Colon (tissue), 2 donors: ENCODE measurements at regions not wholly inside any gene's neighbourhood (a gene's known extent, or its start where the extent isn't known, plus 50 kb on each side); places are given as distances from the start of the nearest gene placed in this dataset.
"Not testable (repeated sequence)": the region's sequence is repeated elsewhere in the genome, so short reads cannot be mapped to it uniquely, and the experiment has no call there.

Experiments used
- FAIRE-seq: peaks from 2 replicates; lab custom pipeline; 2012; peaks lifted over from hg19 to GRCh38; lab: Jason Lieb, UNC
- donor health status: control.
- donor health status: control.

DNA sequence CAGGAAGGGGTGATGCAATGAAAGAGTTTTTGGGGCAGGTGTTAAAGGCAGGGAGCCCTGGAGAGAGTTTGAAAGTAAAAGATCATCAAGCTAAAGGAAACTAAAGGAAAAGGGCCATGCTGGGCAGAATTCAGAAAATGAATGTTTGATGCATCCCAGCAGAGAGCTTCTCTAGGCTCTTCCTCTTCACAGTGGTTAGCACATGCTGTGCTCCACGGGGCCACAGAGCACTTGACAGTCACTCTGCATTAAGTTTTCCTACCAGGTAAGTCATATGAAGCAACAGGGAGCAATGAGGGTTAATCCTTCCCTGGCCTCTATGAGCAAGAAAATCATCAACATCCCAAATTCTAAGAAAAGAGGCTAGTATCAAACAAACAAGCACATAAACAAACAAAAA is 895.2 kb downstream of the TRIB2 start:
- FAIRE-seq = no peak

GRCh38 chr2:13616059-13616458 is 899.3 kb downstream of the TRIB2 start:
- no peak for FAIRE-seq

GRCh38 chr2:13616616-13617015 is 899.9 kb downstream of the TRIB2 start:
- no peak for FAIRE-seq

- no peak for FAIRE-seq
Observed at GRCh38 chr2:13628122-13628521, 911.4 kb downstream of the TRIB2 start.

- FAIRE-seq = no peak
Observed at GRCh38 chr2:13638181-13638580, 921.4 kb downstream of the TRIB2 start.

DNA sequence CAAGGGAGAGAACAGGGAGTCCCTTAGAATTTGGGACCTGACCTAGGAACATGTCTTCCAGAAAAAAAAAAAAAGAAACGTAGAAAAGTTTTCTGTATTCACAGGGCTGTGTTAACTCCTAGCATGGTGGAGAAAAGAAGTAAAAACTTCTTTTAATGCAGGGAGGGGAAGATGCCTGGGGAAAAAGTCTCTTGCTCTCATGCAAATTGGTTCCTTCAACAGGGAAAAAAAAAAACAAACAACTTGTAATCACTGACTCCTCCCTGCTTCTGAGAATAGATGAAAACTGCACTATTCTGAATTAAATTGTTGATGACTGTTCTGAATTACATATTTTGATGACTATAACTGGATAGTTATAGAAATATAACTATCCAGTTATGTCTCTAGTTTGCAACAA is 933.2 kb downstream of the TRIB2 start:
- FAIRE-seq = no peak

- FAIRE-seq = no peak
Observed at GRCh38 chr2:13650586-13651180, 933.9 kb downstream of the TRIB2 start.

GRCh38 chr2:13651684-13652131 is 935.0 kb downstream of the TRIB2 start:
- no peak for FAIRE-seq

GRCh38 chr2:13652531-13653313 is 936.0 kb downstream of the TRIB2 start:
- no peak for FAIRE-seq

DNA sequence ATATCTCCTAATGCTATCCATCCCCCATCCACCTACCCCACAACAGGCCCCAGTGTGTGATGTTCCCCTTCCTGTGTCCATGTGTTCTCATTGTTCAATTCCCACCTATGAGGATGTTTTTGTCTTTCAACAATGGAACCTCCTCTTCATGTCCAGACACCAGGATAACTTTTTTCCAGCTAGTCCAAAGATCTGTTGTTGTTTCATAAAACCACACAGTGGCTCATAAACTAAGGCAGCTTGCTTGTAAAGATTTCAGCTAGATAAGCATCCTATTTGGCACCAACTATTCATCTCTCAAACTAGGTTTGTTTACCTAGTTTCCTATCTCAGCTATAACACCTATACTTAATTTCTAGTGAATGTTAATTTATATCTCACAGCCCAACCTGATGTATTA is 937.7 kb downstream of the TRIB2 start:
- FAIRE-seq = no peak

GRCh38 chr2:13660231-13660630 is 943.5 kb downstream of the TRIB2 start:
- no peak for FAIRE-seq

GRCh38 chr2:13662055-13662454 is 945.3 kb downstream of the TRIB2 start:
- no peak for FAIRE-seq

DNA sequence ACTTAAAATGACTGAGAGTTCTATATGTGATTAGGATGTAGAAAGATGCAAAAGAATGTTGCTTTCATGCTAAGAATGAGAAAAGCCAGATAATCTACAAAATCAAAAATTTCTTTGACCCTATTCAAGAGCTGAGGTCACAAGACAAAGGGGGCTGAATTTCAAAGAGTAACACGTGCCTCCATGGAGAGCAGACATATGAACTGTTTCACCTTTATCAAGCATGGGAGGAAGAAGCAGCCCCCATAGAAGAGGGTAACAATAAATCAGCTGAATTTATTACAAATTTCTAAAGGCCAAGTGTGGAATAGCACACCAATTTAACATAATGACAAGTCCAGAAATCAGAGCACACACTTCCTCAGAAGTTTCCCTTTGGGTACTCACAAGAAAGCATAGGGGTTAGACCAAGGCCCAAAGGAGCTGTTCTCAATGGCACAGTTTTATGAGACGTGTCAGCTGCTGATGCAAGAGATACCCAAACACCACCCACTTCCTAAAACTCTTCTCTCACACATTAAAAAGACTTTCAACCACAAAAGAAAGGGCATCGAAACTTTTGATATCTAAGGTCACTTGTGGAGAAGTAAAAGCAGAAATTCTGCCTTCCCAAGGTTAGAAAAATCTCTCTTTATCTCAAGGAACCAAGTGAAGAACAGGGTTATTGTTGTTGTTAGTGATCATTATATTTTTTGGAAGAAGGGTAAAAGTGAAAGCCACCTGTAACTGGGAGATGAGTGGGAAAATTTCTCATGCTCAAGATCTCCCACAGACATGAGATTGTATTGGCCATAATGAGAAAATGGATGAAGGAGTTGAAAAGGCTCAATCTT is 950.1 kb downstream of the TRIB2 start:
- FAIRE-seq = no peak

DNA sequence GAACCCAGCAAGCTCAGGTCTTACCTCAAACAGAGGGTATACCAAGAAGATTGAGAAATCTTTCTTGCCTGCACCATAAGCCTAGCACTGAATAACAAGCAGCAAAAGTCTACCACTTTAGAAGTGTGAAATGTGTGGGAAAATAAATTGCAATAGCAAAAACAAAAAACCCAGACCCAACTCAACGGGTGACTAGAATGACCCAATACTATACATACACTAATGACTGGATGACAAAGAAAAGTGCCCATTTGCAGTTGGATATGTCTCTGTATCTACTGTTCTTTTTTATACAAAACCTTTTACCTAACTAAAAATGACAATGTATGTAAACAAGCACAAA is 950.6 kb downstream of the TRIB2 start:
- FAIRE-seq = no peak

DNA sequence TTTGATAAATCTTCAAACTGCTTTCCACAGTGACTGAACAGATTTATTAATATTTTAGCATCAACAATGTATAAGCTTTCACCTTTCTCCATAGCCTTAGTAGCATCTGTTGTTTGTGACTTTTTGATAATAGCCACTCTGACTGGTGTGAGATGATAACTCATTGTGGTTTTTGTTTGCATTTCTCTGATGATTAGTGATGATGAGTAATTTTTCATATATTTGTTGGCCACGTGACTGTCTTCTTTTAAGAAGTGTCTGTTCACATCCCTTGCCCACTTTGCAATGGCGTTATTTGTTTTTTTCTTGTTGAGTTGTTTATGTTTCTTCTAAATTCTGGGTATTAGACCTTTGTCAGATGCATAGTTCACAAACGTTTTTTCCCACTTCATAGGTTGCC is 952.9 kb downstream of the TRIB2 start:
- no peak for FAIRE-seq

GRCh38 chr2:13673821-13674220 is 957.1 kb downstream of the TRIB2 start:
- FAIRE-seq = not testable (repeated sequence)

DNA sequence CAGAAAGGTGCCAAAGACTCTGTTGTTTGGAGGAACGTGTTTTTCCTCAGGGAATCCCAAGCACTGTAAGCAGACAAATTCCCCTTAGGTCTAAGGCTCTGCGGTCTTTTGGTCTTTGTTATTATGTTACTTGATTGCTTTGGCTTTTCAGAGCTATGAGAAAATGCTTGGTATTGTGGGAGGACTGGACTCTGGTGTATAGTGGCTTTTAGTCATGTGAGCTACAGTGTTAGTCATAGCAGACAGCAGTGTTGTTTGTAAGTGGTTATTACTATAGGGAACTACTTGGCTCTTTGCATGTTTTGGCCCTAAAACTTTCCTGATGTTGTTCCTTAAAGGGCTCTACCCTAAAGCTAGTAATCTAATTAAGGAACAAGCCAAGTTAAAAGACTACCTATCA is 956.2 kb upstream of the LRATD1 start:
- no peak for FAIRE-seq

DNA sequence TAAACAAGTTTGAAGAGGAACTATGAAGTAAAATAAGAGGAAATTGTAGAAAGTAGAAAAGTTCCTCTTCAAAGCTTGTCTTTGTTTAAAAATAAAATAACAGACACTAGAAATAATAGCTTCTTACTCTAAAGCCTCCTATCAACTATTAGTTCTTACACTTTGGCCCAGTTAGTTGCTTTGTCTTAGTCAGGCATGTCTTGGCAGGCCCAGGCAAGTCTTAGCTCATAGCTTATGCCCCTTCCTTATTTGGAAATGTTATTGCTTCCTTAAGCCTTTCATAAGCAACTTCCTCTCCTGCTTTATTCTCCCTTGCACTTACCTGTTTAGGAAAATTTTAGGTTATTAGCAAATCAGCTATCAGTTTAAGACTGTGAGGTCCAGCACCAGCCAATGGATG is 950.6 kb upstream of the LRATD1 start:
- no peak for FAIRE-seq

- no peak for FAIRE-seq
Observed at GRCh38 chr2:13682540-13683272, 949.8 kb upstream of the LRATD1 start.

DNA sequence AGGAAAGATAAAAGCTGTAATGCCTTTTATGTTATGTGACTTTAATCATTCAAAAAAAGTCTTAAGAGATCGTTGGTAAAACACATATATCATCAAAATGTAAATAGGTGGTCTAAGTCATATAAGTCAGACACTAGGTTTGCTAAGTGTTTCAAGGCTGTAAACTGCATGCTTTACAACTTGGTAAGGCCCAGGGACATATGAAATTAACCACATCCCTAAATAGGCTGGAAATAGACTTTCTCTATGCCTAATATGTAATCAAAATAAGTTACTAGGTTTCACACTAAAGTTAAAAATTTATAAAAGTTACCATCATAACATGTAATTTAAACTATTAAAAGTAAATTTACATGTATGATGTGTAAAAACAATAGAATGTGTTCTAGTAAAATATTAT is 946.3 kb upstream of the LRATD1 start:
- FAIRE-seq = no peak

- FAIRE-seq = no peak
Observed at GRCh38 chr2:13694673-13695072, 937.8 kb upstream of the LRATD1 start.

DNA sequence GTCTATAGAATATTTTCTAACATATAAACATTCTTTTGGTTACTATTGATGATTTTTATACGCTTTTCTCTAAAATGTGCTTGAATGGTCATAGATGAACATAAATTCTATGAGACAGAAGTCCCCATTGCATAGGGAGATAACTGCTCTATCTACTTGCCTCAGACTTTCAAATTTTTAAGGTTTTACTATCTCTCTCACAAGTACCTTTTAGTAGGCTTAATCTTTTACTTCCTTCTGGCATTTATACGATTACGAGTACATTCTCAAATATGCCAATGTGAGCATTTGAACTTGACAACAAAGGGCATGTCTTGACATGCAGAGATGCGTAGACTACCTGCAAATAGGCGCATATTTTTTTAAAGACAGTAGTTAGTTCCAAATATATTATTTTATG is 935.9 kb upstream of the LRATD1 start:
- no peak for FAIRE-seq

GRCh38 chr2:13698847-13699246 is 933.7 kb upstream of the LRATD1 start:
- FAIRE-seq = no peak
